SK-N-MC (cell line): ENCODE measurements at regions not wholly inside any gene's neighbourhood (a gene's known extent, or its start where the extent isn't known, plus 50 kb on each side); places are given as distances from the start of the nearest gene placed in this dataset.

Experiments
- EZH2 ChIP-seq: fragments of 200-600 bp; sonication (generic); IDR thresholded peaks from one replicate; pipeline ENCODE4 v1.6.1; 2017; ENCODE audit warnings: antibody characterized with exemption
- POLR2AphosphoS5 ChIP-seq: IDR thresholded peaks from 2 replicates; pipeline ENCODE4 v1.6.1; 2012; ENCODE audit warnings: mild to moderate bottlenecking, low read depth, low read length, borderline replicate concordance

DNA sequence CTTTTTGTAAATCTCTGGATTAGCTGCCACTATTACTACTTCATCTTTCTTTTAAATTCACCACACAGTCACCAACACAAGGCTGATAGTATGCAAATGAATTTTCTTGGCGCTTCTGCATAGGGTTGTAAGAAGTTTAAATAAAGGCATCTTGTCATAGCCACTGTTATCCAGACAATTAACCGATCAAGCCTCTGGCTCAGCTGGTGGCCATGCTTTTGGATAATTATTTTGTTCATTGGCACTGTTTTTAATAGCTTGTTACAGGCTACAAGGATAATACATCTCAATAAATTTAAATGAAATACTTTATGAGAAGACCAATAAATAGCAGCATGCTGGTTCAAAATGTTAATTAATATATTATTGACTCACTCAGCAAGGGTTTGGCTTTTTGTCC lies 1261.0 kb downstream of the FAM181B start:
- no peak for TF ChIP-seq POLR2AphosphoS5
- no peak for TF ChIP-seq EZH2
